ENCODE measurements at regions not wholly inside any gene's neighbourhood (a gene's known extent, or its start where the extent isn't known, plus 50 kb on each side); places are given as distances from the start of the nearest gene placed in this dataset.
"Not testable (repeated sequence)": the region's sequence is repeated elsewhere in the genome, so short reads cannot be mapped to it uniquely, and the experiment has no call there.

DNA sequence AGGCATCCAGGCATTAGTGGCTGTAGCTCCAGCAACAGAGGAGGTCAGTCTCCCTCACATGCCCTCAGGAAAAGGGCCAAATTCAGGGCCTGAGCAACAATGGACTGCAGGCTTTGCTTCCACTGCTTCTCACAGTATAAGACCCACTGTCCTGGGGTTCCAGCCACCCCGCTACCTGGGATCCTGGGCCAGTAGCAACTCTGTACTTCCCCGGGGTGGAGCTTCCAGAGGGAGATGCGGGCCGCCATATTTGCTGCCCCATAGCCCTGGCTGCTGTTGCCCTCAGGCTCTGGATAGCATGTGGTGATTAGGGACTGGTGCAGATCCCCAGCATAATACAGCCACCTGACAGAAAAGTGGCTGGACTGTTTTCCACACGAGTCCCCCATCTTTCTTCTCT lies 201.1 kb upstream of the POGK start:
- ChIA-PET CTCF (no interaction called here), POLR2A (no interaction called here)
- Histone ChIP-seq H3K36me3 (ENCODE audit: control insufficient read depth in 2 of 2, insufficient read depth in 1 of 2, low read length in 2 of 2) (no peaks in the 10 kb centered on the region), H3K4me1 (ENCODE audit: control insufficient read depth, insufficient read depth, low read length) (no peaks in the 10 kb centered on the region), H3K4me3 (ENCODE audit: low read depth, low read length) (no peak overlapping the region), H3K27ac (ENCODE audit: extremely low read depth, low read depth, low read length) (no peak overlapping the region), H3K9me3 (ENCODE audit: control insufficient read depth, insufficient read depth, low read depth, low read length) (no peaks in the 10 kb centered on the region)
- TF ChIP-seq, protein P1, sequence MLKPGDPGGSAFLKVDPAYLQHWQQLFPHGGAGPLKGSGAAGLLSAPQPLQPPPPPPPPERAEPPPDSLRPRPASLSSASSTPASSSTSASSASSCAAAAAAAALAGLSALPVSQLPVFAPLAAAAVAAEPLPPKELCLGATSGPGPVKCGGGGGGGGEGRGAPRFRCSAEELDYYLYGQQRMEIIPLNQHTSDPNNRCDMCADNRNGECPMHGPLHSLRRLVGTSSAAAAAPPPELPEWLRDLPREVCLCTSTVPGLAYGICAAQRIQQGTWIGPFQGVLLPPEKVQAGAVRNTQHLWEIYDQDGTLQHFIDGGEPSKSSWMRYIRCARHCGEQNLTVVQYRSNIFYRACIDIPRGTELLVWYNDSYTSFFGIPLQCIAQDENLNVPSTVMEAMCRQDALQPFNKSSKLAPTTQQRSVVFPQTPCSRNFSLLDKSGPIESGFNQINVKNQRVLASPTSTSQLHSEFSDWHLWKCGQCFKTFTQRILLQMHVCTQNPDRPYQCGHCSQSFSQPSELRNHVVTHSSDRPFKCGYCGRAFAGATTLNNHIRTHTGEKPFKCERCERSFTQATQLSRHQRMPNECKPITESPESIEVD (tag by site-specific recombination; IDR thresholded peaks at IDR 0.05): no peak
- TF ChIP-seq, protein P2, sequence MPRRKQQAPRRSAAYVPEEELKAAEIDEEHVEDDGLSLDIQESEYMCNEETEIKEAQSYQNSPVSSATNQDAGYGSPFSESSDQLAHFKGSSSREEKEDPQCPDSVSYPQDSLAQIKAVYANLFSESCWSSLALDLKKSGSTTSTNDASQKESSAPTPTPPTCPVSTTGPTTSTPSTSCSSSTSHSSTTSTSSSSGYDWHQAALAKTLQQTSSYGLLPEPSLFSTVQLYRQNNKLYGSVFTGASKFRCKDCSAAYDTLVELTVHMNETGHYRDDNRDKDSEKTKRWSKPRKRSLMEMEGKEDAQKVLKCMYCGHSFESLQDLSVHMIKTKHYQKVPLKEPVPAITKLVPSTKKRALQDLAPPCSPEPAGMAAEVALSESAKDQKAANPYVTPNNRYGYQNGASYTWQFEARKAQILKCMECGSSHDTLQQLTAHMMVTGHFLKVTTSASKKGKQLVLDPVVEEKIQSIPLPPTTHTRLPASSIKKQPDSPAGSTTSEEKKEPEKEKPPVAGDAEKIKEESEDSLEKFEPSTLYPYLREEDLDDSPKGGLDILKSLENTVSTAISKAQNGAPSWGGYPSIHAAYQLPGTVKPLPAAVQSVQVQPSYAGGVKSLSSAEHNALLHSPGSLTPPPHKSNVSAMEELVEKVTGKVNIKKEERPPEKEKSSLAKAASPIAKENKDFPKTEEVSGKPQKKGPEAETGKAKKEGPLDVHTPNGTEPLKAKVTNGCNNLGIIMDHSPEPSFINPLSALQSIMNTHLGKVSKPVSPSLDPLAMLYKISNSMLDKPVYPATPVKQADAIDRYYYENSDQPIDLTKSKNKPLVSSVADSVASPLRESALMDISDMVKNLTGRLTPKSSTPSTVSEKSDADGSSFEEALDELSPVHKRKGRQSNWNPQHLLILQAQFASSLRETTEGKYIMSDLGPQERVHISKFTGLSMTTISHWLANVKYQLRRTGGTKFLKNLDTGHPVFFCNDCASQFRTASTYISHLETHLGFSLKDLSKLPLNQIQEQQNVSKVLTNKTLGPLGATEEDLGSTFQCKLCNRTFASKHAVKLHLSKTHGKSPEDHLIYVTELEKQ (tag by site-specific recombination; IDR thresholded peaks at IDR 0.05; ENCODE audit: borderline replicate concordance): no peak
- TF ChIP-seq ZNF521 (tag by site-specific recombination; IDR thresholded peaks at IDR 0.05) (no peak), ZNF549 (tag by site-specific recombination; IDR thresholded peaks at IDR 0.05) (no peak), ZNF610 (tag by site-specific recombination; IDR thresholded peaks at IDR 0.05; ENCODE audit: borderline replicate concordance) (no peak), ZNF391 (tag by site-specific recombination; IDR thresholded peaks at IDR 0.05; ENCODE audit: borderline replicate concordance, low read depth) (no peak), ZNF19 (tag by site-specific recombination; IDR thresholded peaks at IDR 0.05; ENCODE audit: low read depth) (no peak), ZNF623 (tag by site-specific recombination; IDR thresholded peaks at IDR 0.05) (no peak), ZNF560 (tag by site-specific recombination; IDR thresholded peaks at IDR 0.05; ENCODE audit: borderline replicate concordance) (no peak), ZNF624 (tag by site-specific recombination; IDR thresholded peaks at IDR 0.05) (no peak)
- TF ChIP-seq, protein P3, sequence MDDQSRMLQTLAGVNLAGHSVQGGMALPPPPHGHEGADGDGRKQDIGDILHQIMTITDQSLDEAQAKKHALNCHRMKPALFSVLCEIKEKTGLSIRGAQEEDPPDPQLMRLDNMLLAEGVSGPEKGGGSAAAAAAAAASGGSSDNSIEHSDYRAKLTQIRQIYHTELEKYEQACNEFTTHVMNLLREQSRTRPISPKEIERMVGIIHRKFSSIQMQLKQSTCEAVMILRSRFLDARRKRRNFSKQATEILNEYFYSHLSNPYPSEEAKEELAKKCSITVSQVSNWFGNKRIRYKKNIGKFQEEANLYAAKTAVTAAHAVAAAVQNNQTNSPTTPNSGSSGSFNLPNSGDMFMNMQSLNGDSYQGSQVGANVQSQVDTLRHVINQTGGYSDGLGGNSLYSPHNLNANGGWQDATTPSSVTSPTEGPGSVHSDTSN (CRISPR knock-in tag; IDR thresholded peaks at IDR 0.05): no peak

DNA sequence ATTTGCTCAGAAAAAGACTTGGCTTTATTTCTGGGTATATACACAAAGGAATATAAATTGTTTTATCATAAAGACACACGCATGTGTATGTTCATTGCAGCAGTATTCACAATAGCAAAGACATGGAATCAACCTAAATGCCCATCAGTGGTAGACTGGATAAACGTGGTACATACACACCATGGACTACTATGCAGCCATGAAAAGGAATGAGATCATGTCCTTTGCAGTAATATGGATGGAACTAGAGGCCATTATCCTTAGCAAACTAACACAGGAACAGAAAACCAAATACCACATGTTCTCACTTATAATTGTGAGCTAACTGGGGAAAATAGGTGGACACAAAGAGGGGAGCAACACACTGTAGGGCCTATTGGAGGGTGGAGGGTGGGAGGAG lies 182.0 kb upstream of the POGK start:
- H3K9me3 ChIP-seq (ENCODE audit: control insufficient read depth, insufficient read depth, low read depth, low read length); H3K4me1 ChIP-seq (ENCODE audit: control insufficient read depth, insufficient read depth, low read length); H3K4me3 ChIP-seq (ENCODE audit: low read depth, low read length); H3K36me3 ChIP-seq (ENCODE audit: control insufficient read depth in 2 of 2, insufficient read depth in 1 of 2, low read length in 2 of 2); CTCF ChIA-PET; H3K27ac ChIP-seq (ENCODE audit: extremely low read depth, low read depth, low read length); POLR2A ChIA-PET: not testable (repeated sequence)
- TF ChIP-seq ZNF146 (tag by site-specific recombination; IDR thresholded peaks at IDR 0.05): peak; percentile 63

DNA sequence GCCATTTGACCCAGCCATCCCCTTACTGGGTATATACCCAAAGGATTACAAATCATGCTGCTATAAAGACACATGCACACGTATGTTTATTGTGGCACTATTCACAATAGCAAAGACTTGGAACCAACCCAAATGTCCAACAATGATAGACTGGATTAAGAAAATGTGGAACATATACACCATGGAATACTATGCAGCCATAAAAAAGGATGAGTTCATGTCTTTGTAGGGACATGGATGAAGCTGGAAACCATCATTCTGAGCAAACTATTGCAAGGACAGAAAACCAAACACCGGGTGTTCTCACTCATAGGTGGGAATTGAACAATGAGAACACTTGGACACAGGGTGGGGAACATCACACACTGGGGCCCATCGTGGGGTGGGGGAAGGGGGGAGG lies 172.5 kb upstream of the POGK start:
- H3K27ac ChIP-seq (ENCODE audit: extremely low read depth, low read depth, low read length); H3K9me3 ChIP-seq (ENCODE audit: control insufficient read depth, insufficient read depth, low read depth, low read length); H3K4me3 ChIP-seq (ENCODE audit: low read depth, low read length); POLR2A ChIA-PET; CTCF ChIA-PET; H3K4me1 ChIP-seq (ENCODE audit: control insufficient read depth, insufficient read depth, low read length); H3K36me3 ChIP-seq (ENCODE audit: control insufficient read depth in 2 of 2, insufficient read depth in 1 of 2, low read length in 2 of 2): not testable (repeated sequence)
- TF ChIP-seq ZNF146 (tag by site-specific recombination; IDR thresholded peaks at IDR 0.05): 0 out of 2 replicates have a peak, but pooled peaks have one; percentile 57

DNA sequence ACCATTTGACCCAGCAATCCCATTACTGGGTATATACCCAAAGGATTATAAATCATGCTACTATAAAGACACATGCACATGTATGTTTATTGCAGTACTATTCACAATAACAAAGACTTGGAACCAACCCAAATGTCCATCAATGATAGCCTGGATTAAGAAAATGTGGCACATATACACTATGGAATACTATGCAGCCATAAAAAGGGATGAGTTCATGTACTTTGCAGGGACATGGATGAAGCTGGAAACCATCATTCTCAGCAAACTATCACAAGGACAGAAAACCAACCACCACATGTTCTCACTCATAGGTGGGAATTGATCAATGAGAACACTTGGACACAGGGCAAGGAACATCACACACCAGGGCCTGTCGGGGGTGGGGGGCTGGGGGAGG lies 171.7 kb upstream of the POGK start:
- H3K9me3 ChIP-seq (ENCODE audit: control insufficient read depth, insufficient read depth, low read depth, low read length); H3K36me3 ChIP-seq (ENCODE audit: control insufficient read depth in 2 of 2, insufficient read depth in 1 of 2, low read length in 2 of 2); H3K27ac ChIP-seq (ENCODE audit: extremely low read depth, low read depth, low read length); H3K4me1 ChIP-seq (ENCODE audit: control insufficient read depth, insufficient read depth, low read length); POLR2A ChIA-PET; H3K4me3 ChIP-seq (ENCODE audit: low read depth, low read length); CTCF ChIA-PET: not testable (repeated sequence)
